RPMI7951 (cell line): ENCODE measurements at regions not wholly inside any gene's neighbourhood (a gene's known extent, or its start where the extent isn't known, plus 50 kb on each side); places are given as distances from the start of the nearest gene placed in this dataset.
"Not testable (repeated sequence)": the region's sequence is repeated elsewhere in the genome, so short reads cannot be mapped to it uniquely, and the experiment has no call there.

Experiments used
- DNase-seq: peaks from one replicate; pipeline ENCODE4 v3.0.0-alpha.2; 2012; ENCODE audit warnings: low read depth

DNA sequence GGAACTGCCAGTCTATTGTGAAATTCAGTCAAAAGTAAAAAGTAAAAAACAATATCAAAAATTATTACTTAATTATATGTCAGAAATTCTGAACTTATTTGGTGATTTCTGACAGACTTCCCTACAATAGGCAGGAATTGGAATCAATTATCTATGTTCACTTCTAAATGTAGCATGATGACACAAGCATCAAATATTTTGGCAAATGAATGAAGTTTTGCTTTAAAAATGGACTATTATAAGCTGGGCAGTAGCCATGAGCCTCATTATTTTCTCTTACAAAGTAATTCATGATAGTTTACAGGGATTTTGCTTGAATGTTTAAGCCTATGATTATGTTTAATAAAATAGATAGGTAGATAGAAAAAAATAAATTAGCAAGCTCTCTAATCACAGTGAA, 582.6 kb downstream of the SLITRK6 start:
- no peak for DNase-seq

GRCh38 chr13:85212692-85213091, 586.5 kb downstream of the SLITRK6 start:
- DNase-seq, result no peak

- DNase-seq, result no peak
Measured at GRCh38 chr13:85204668-85205344, 594.4 kb downstream of the SLITRK6 start.

- no peak for DNase-seq
Measured at GRCh38 chr13:85197431-85197830, 601.8 kb downstream of the SLITRK6 start.

GRCh38 chr13:85194482-85194881, 604.7 kb downstream of the SLITRK6 start:
- no peak for DNase-seq

GRCh38 chr13:85191996-85192718, 607.1 kb downstream of the SLITRK6 start:
- no peak for DNase-seq

GRCh38 chr13:85186356-85187045, 612.7 kb downstream of the SLITRK6 start:
- no peak for DNase-seq

GRCh38 chr13:85174291-85174690, 624.9 kb downstream of the SLITRK6 start:
- no peak for DNase-seq

GRCh38 chr13:85170372-85170771, 628.8 kb downstream of the SLITRK6 start:
- no peak for DNase-seq

GRCh38 chr13:85166891-85167290, 632.3 kb downstream of the SLITRK6 start:
- DNase-seq, result no peak

- DNase-seq, result no peak
Measured at GRCh38 chr13:85163063-85163462, 636.2 kb downstream of the SLITRK6 start.

GRCh38 chr13:85148009-85148408, 651.2 kb downstream of the SLITRK6 start:
- DNase-seq, result no peak

GRCh38 chr13:85142351-85142927, 656.8 kb downstream of the SLITRK6 start:
- no peak for DNase-seq

DNA sequence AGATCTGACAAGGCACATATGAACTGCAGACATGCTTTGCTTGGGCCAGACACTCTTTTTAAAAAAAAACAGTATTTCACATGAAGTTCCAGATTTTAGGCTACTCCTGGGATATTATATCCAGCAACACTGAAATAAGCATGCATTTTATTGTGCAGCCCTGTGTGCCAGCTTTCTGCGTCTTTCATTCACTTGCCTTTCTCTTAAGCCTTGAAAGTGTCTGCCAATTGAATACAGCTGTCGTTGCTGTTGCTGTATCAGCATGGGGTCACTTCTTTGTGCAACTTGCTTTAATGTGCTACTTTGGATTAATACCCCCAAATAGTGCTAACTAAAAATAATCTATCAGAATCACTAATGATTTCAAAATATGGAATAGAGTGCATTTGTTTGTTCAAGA, 657.8 kb downstream of the SLITRK6 start:
- no peak for DNase-seq

DNA sequence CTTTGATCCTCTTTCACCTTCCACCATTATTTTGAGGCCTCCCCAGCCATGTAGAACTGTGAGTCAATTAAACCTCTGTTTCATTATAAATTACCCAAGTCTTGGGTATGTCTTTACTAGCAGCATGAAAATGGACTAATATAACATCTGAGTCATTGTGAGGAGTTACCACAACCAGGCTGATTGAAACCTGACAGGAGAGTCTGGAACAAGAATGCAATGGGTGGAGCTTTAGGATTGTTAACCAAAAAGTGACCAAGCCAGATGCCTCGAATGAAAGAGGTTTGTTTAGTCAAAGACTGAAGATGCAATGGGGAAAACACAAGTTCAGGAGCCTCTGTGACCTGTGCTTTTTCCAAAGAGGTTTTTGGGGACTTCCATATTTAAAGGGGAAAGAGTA, 659.0 kb downstream of the SLITRK6 start:
- no peak for DNase-seq

DNA sequence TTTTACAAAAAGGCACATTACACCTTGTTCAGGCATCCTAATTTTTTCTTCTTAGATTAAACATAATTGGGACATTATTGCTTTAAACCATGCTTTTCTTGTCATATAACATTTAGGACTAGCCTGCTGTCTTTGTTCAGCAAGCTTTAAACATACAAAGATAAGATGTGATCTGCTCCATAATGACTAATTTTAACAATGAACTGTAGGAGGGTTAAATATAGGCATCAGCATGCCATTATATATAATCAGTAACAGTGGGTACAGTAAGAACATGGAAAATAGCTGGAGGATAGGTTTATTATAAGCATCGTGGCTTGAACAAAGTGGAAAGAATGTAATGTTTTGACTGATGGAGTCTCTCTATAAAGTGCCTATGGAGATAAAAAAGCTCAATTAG, 661.7 kb downstream of the SLITRK6 start:
- peak; percentile 2 for DNase-seq

- DNase-seq, result no peak
Measured at GRCh38 chr13:85132986-85133385, 666.2 kb downstream of the SLITRK6 start.

- not testable (repeated sequence) for DNase-seq
Measured at GRCh38 chr13:85123501-85123900, 675.7 kb downstream of the SLITRK6 start.

DNA sequence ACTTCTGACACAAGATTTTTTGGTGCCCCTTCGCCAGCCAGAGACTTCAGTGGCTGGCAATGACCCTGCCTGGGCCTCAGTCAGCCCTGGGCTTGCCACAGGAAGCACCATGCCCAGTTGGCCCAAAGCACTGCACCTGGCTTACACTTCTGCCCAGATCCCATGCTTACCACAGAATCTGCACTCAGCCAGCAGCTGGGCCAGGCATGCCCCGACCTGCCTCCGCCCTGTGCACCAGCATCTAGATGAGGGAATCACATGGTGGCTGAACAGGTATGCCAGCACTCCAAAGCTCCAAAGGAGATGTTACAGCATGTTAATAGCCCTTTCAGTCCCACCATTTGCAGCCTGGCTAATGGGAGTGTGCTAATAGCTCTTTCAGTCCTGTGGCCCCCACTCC, 690.9 kb downstream of the SLITRK6 start:
- DNase-seq, result no peak

DNA sequence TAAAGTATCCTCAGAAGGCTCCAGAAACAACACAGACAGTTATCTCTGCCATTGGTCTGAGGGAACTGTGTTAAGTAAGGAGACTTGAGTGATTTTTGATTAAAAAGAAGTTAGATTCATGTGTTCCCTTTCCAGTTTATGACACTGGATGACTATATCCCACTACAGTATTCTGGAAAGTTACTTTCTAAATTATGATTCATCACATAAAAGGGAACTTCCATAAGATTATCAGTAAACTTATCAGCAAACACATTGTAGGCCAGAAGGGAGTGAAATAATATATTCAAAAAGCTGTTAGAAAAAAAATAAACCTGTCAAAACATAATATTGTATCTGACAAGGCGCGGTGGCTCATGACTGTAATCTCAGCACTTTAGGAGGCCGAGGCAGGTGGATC, 700.0 kb downstream of the SLITRK6 start:
- no peak for DNase-seq

GRCh38 chr13:85095418-85096272, 703.6 kb downstream of the SLITRK6 start:
- no peak for DNase-seq

- DNase-seq, result peak; percentile 64
Measured at GRCh38 chr13:85093808-85094207, 705.4 kb downstream of the SLITRK6 start.
